Heart right ventricle (tissue), 16 donors: ENCODE measurements at regions not wholly inside any gene's neighbourhood (a gene's known extent, or its start where the extent isn't known, plus 50 kb on each side); places are given as distances from the start of the nearest gene placed in this dataset.

Source experiments
- ATAC-seq, 8 donors: fragments of 200-7000 bp; cut with Tn5 transposase; one replicate each; pipeline ENCODE4 v1.9.1; 2020; ENCODE audit warnings: mild to moderate bottlenecking in 8 of 8, moderate library complexity in 8 of 8, moderate number of reproducible peaks in 1 of 8
- DNase-seq, 2 donors: peaks; one replicate each; pipeline ENCODE4 v3.0.0-alpha.2; 2020
- H3K27ac ChIP-seq, 10 donors: fragments of 200-600 bp; sonication (generic) in 2 of 10; one replicate each; pipeline versions ENCODE4 v1.5.0 to v1.8.0; 2020 to 2022; ENCODE audit warnings: mild to moderate bottlenecking in 3 of 10
- H3K27me3 ChIP-seq, 7 donors: fragments of 200-600 bp; one replicate each; pipeline ENCODE4 v1.8.0; 2021 to 2022; ENCODE audit warnings: mild to moderate bottlenecking in 2 of 7
- H3K36me3 ChIP-seq, 9 donors: fragments of 200-600 bp; sonication (generic) in 1 of 9; one replicate each; pipeline versions ENCODE4 v1.5.0 to v1.8.0; 2020 to 2022; ENCODE audit warnings: mild to moderate bottlenecking in 2 of 9
- H3K4me1 ChIP-seq, 9 donors: fragments of 200-600 bp; sonication (generic) in 1 of 9; one replicate each; pipeline versions ENCODE4 v1.5.0 to v1.8.0; 2020 to 2022; ENCODE audit warnings: mild to moderate bottlenecking in 4 of 9
- H3K4me3 ChIP-seq, 10 donors: fragments of 200-600 bp; sonication (generic) in 2 of 10; one replicate each; pipeline versions ENCODE4 v1.5.0 to v1.8.0; 2020 to 2022; ENCODE audit warnings: mild to moderate bottlenecking in 7 of 10, moderate library complexity in 2 of 10
- H3K9me3 ChIP-seq, 11 donors: fragments of 200-600 bp in 10 of 11; sonication (generic) in 2 of 11; one replicate each; pipeline versions ENCODE4 v1.5.0 to v1.8.0; 2013 to 2022; ENCODE audit warnings: mild to moderate bottlenecking in 2 of 11, control low read depth in 1 of 11, moderate library complexity in 1 of 11
- WGBS, 2 donors: extraction: QIAGEN DNeasy Blood & Tissue Kit; methylation state at CpG; one replicate each; pipeline ENCODE4 v1.1.7; 2013; ENCODE audit warnings: inconsistent platforms in 1 of 2; 5-methylcytosine and 5-hydroxymethylcytosine counted together
- intact Hi-C, 10 donors: fragments of 100-400 bp; cut with DNase I; formaldehyde crosslinking; loops; one replicate each; pipeline versions ENCODE4 v1.11.1 to v1.14.2; 2022
- TF ChIP-seq, protein P1 (sequence below), 9 donors: fragments of 200-600 bp; sonication (generic) in 2 of 9; IDR thresholded peaks; one replicate each; pipeline versions ENCODE4 v1.5.0 to v1.8.0; 2021 to 2022; ENCODE audit warnings: antibody characterized with exemption in 9 of 9, mild to moderate bottlenecking in 5 of 9, moderate library complexity in 1 of 9
- donor health status: Arrhythmogenic right ventricular cardiomyopathy.
- donor health status: ischemic (EF 13 %, LVEDD 7.1; RV severe dilation, severe dysfunction).
- donor health status: healthy with polysubstance abuse.
- donor health status: DM: no; HTN: yes; CAD: no.
- donor health status: DM: no; HTN: no; CAD: no.
- donor health status: ischemic (EF 25% LVEDD 6.9; RV normal size, moderate dysfunction).
- donor health status: ischemic (EF 25% LVEDD 5.7; RV mildly dilated, moderate dysfunction).
- donor health status: healthy.
- donor health status: DM: yes; HTN: yes; CAD: no.
- donor health status: Ischemic cardiomyopathy.
- donor health status: ischemic (EF 35%, LVEDD 5.7; RV mildly dilated, moderate dysfunction).
- donor health status: nonischemic (EF 11% LVEDD 7.7; RV severe dilation, severe dysfunction).
- donor health status: DM: yes; HTN: yes; CAD: no.
- donor health status: PGD.
- donor health status: ischemic (EF 29% LVEDD 5.4; RV normal size, mild dysfunction).
- donor health status: nonischemic (EF 23%, LVEDD 6.1; RV moderate dilation, normal function).

DNA sequence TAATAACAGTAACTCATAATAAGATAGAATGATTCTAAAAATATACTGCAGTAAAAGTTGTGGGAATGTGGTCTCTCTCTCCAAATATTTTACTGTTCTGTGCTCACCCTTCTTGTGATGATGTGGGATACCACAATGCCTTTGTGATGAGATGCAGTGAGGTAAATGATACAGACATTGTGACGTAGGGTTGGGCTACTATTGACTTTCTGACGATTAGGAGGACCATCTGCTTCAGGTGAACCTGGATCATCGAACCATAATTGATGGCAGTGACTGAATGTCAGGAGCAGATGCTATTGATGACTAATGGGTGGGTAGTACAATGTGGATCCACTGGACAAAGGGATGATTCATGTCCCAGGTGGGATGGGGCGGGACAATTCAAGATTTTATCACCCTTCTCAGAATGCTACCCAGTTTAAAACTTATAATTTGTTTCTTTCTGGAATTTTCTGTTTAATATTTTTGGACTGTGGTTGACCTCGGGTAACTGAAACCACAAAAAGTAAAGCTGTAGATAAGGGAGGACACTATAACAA is 73.9 kb upstream of the ARMC3 start:
- intact Hi-C loops = loop anchor here in 1 of 10 donors (10.0 kb wide), 1 partner anchor 139 kb away; the partner anchor contains the start of gene PIP4K2A
- ATAC-seq = no peak
- Histone ChIP-seq H3K4me3 (no peak overlapping the region), H3K27me3 (no peaks in the 10 kb centered on the region), H3K27ac (peak overlapping the region in 2 of 10 donors; percentile 51 to 76), H3K4me1 (peaks cover 2 to 35% (median 26%) of the 10 kb centered on the region in 9 donors), H3K36me3 (no peaks in the 10 kb centered on the region), H3K9me3 (no peaks in the 10 kb centered on the region)
- whole genome bisulfite sequencing, 2 donors = 88 to 95% methylated on average over 5 of the region's 5 CpGs
- TF ChIP-seq, protein P1, sequence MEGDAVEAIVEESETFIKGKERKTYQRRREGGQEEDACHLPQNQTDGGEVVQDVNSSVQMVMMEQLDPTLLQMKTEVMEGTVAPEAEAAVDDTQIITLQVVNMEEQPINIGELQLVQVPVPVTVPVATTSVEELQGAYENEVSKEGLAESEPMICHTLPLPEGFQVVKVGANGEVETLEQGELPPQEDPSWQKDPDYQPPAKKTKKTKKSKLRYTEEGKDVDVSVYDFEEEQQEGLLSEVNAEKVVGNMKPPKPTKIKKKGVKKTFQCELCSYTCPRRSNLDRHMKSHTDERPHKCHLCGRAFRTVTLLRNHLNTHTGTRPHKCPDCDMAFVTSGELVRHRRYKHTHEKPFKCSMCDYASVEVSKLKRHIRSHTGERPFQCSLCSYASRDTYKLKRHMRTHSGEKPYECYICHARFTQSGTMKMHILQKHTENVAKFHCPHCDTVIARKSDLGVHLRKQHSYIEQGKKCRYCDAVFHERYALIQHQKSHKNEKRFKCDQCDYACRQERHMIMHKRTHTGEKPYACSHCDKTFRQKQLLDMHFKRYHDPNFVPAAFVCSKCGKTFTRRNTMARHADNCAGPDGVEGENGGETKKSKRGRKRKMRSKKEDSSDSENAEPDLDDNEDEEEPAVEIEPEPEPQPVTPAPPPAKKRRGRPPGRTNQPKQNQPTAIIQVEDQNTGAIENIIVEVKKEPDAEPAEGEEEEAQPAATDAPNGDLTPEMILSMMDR (IDR thresholded peaks at IDR 0.05) = no peak
- no peak for DNase-seq

GRCh38 chr10:22852712-22853353 is 75.0 kb upstream of the ARMC3 start:
- DNase-seq (no peak), ATAC-seq (no peak)
- TF ChIP-seq, protein P1 (IDR thresholded peaks at IDR 0.05) = no peak
- Histone ChIP-seq H3K9me3 (no peaks in the 10 kb centered on the region), H3K4me1 (peaks cover 6 to 41% (median 32%) of the 10 kb centered on the region in 9 donors), H3K27me3 (no peaks in the 10 kb centered on the region), H3K36me3 (no peaks in the 10 kb centered on the region), H3K27ac (no peak overlapping the region), H3K4me3 (no peak overlapping the region)
- 94 to 95% methylated on average over 6 of the region's 6 CpGs for WGBS, 2 donors
- intact Hi-C loops = loop anchor here in 1 of 10 donors (10.0 kb wide), 1 partner anchor 138 kb away; the partner anchor contains the start of gene PIP4K2A

DNA sequence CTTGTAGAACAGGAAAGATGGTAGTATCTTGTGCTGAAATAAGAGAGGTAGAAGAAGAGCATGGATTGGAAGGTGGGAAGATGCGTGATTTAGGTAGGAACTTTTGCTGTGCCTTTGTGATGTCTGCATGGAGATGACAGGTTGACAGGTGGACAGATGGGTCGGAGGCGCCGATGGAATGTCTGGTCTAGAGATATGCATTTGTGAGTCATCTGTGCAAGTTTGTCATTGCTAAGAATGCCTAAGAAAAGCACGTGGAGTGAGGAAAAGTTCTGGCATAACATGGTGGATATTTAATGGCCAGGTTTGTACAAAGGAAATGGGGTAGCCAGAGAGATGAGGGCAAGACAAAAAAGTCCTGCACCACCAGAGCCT is 76.0 kb upstream of the ARMC3 start:
- no peaks in the 10 kb centered on the region for H3K36me3 ChIP-seq
- TF ChIP-seq, protein P1 (IDR thresholded peaks at IDR 0.05) = no peak
- no peaks in the 10 kb centered on the region for H3K27me3 ChIP-seq
- H3K9me3 ChIP-seq = no peaks in the 10 kb centered on the region
- H3K4me1 ChIP-seq = peaks cover 6 to 41% (median 32%) of the 10 kb centered on the region in 9 donors
- no peak overlapping the region for H3K4me3 ChIP-seq
- no peak for DNase-seq
- no peak for ATAC-seq
- 83 to 84% methylated on average over 5 of the region's 5 CpGs for WGBS, 2 donors
- H3K27ac ChIP-seq = no peak overlapping the region
- intact Hi-C loops = loop anchor here in 1 of 10 donors (10.0 kb wide), 1 partner anchor 137 kb away; the partner anchor contains the start of gene PIP4K2A

DNA sequence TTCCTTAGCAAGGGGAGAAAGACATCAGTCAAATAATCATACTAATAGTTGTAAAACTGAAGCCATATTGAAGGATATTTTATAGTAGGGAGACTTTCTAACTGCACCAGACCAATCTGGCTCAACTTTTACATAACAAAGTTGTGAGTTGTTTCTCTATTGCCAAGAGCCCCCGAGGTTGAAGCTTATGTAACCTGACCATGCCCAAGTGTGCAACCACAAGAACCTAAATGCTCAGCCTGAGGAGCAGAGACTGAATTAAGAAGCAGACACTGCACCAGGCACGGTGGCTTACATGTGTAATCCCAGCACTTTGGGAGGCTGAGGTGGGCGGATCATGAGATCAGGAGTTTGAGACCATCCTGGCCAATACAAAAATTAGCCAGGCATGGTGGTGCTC is 77.3 kb upstream of the ARMC3 start:
- H3K4me3 ChIP-seq = no peak overlapping the region
- no peaks in the 10 kb centered on the region for H3K36me3 ChIP-seq
- ATAC-seq = no peak
- no peaks in the 10 kb centered on the region for H3K27me3 ChIP-seq
- TF ChIP-seq, protein P1 (IDR thresholded peaks at IDR 0.05) = no peak
- 89 to 90% methylated on average over 3 of the region's 3 CpGs for WGBS, 2 donors
- peak overlapping the region in 2 of 10 donors; percentile 79 to 85 for H3K27ac ChIP-seq
- intact Hi-C loops = loop anchor here in 1 of 10 donors (10.0 kb wide), 1 partner anchor 136 kb away; the partner anchor contains the start of gene PIP4K2A
- no peaks in the 10 kb centered on the region for H3K9me3 ChIP-seq
- H3K4me1 ChIP-seq = peaks cover 6 to 40% (median 31%) of the 10 kb centered on the region in 9 donors
- no peak for DNase-seq
